ENCODE measurements at regions not wholly inside any gene's neighbourhood (a gene's known extent, or its start where the extent isn't known, plus 50 kb on each side); places are given as distances from the start of the nearest gene placed in this dataset.

DNA sequence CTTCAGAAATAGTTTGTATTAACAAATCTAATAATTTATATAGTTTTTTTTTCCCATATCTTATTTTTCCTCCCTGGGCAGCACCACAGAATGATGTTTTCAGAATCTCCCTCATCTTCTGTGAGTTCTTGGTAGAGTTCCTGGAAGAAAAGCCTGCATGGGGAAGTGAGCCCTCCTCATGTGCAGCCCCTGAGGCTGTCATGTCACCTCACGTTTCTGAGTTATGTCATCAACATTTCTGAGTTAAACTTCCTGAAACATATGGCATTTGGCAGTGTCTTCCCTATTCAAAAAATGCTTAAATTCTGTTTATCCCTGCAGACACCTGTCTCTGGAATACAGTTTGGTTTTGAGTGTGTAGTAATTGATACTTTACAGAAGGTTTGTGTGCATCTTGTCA lies 979.0 kb downstream of the TMEM121 start:
- TF ChIP-seq, protein P1, sequence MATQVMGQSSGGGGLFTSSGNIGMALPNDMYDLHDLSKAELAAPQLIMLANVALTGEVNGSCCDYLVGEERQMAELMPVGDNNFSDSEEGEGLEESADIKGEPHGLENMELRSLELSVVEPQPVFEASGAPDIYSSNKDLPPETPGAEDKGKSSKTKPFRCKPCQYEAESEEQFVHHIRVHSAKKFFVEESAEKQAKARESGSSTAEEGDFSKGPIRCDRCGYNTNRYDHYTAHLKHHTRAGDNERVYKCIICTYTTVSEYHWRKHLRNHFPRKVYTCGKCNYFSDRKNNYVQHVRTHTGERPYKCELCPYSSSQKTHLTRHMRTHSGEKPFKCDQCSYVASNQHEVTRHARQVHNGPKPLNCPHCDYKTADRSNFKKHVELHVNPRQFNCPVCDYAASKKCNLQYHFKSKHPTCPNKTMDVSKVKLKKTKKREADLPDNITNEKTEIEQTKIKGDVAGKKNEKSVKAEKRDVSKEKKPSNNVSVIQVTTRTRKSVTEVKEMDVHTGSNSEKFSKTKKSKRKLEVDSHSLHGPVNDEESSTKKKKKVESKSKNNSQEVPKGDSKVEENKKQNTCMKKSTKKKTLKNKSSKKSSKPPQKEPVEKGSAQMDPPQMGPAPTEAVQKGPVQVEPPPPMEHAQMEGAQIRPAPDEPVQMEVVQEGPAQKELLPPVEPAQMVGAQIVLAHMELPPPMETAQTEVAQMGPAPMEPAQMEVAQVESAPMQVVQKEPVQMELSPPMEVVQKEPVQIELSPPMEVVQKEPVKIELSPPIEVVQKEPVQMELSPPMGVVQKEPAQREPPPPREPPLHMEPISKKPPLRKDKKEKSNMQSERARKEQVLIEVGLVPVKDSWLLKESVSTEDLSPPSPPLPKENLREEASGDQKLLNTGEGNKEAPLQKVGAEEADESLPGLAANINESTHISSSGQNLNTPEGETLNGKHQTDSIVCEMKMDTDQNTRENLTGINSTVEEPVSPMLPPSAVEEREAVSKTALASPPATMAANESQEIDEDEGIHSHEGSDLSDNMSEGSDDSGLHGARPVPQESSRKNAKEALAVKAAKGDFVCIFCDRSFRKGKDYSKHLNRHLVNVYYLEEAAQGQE (IDR thresholded peaks at IDR 0.05; ENCODE audit: low read depth): no peak
- no peak for TF ChIP-seq EP300 (IDR thresholded peaks at IDR 0.05; ENCODE audit: borderline replicate concordance)
- no peak for TF ChIP-seq TCF12 (IDR thresholded peaks at IDR 0.05; ENCODE audit: low read depth)
- TF ChIP-seq RAD21 (IDR thresholded peaks at IDR 0.05; ENCODE audit: low read depth): no peak
- TF ChIP-seq YY1 (IDR thresholded peaks at IDR 0.05; ENCODE audit: low read depth): no peak
- no peak for TF ChIP-seq TAF1 (IDR thresholded peaks at IDR 0.05; ENCODE audit: low read depth)
- TF ChIP-seq, protein P2, sequence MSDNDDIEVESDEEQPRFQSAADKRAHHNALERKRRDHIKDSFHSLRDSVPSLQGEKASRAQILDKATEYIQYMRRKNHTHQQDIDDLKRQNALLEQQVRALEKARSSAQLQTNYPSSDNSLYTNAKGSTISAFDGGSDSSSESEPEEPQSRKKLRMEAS (IDR thresholded peaks at IDR 0.05): no peak
- no peak for TF ChIP-seq CREB1 (IDR thresholded peaks at IDR 0.05; ENCODE audit: low read depth)
